GM12891 (cell line): ENCODE measurements at regions not wholly inside any gene's neighbourhood (a gene's known extent, or its start where the extent isn't known, plus 50 kb on each side); places are given as distances from the start of the nearest gene placed in this dataset.

Experiments used
- POLR2A ChIP-seq: IDR thresholded peaks from 2 replicates; pipeline ENCODE4 v1.6.1; 2011; ENCODE audit warnings: low read depth, low read length, control low read depth
- POLR2AphosphoS5 ChIP-seq: IDR thresholded peaks from 2 replicates; pipeline ENCODE4 v1.6.1; 2011; ENCODE audit warnings: low read depth, low read length, control low read depth

DNA sequence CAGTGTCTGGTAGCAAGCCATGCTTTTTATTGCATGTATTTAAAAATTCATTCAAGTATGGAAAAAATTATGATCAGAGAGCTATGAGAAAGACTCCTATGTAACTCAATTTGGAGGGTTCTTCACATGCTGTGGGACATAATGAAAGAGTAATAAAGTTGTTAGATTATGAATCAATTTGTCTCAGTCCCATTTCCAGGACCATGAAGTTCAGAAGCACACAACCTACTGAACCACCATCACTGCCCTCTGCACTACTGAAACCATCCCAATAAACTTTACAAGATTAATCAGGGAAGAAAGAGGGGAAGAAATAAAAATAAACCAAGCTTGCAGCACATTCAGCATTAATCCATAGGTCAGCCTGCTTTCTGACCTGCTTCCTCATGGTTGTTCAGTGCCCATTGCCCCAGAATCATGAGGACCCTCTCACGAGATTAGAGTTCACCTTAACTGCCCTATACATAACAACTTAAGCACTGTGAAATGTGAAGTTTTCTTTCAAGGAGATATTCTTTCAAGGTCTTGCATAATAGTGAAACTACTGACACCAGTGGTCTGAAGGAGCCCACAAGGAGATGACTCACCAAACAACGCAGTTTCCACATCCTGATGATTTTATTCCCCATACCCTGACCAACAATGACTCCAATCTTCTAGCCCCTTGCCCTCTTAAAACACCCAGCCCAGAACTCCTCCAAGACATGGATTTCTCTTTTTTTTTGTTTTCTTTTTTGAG is 171.5 kb upstream of the ADCY1 start:
- no peak for TF ChIP-seq POLR2AphosphoS5
- TF ChIP-seq POLR2A, result no peak
